Naive B cell (primary cell): ENCODE measurements at regions not wholly inside any gene's neighbourhood (a gene's known extent, or its start where the extent isn't known, plus 50 kb on each side); places are given as distances from the start of the nearest gene placed in this dataset.

Experiments used
- ATAC-seq, 2 donors: fragments of 150-1000 bp; cut with Tn5 transposase; 2 replicates each; pipeline ENCODE4 v1.10.0; 2021; ENCODE audit warnings: low read depth in 2 of 2, mild to moderate bottlenecking in 2 of 2, moderate library complexity in 2 of 2
- DNase-seq: peaks from one replicate; pipeline ENCODE4 v3.0.0; 2022
- H3K27ac Mint-ChIP-seq, 6 donors: one replicate each; pipeline ENCODE4 v1.8.0; 2020 to 2022; ENCODE audit warnings: mild to moderate bottlenecking in 6 of 6, mixed read lengths in 6 of 6, moderate library complexity in 5 of 6, inconsistent platforms in 2 of 6
- H3K27me3 Mint-ChIP-seq, 3 donors: one replicate each; pipeline ENCODE4 v1.8.0; 2021 to 2022; ENCODE audit warnings: mixed read lengths in 3 of 3, mild to moderate bottlenecking in 1 of 3
- H3K36me3 Mint-ChIP-seq, 2 donors: one replicate each; pipeline ENCODE4 v1.8.0; 2020 to 2022; ENCODE audit warnings: mixed read lengths in 2 of 2, inconsistent platforms in 1 of 2, mild to moderate bottlenecking in 1 of 2
- H3K4me1 Mint-ChIP-seq, 3 donors: one replicate each; pipeline ENCODE4 v1.8.0; 2020 to 2022; ENCODE audit warnings: mixed read lengths in 3 of 3, inconsistent platforms in 1 of 3, mild to moderate bottlenecking in 1 of 3, moderate library complexity in 1 of 3
- H3K4me3 Mint-ChIP-seq, 8 donors: one replicate each; pipeline ENCODE4 v1.8.0; 2020 to 2022; ENCODE audit warnings: mild to moderate bottlenecking in 8 of 8, mixed read lengths in 8 of 8, moderate library complexity in 8 of 8, inconsistent platforms in 2 of 8
- H3K9me3 Mint-ChIP-seq, 7 donors: one replicate each; pipeline ENCODE4 v1.8.0; 2020 to 2022; ENCODE audit warnings: mixed read lengths in 7 of 7, mild to moderate bottlenecking in 5 of 7, inconsistent platforms in 2 of 7, moderate library complexity in 1 of 7

- Mint-ChIP-seq H3K4me1 (no peaks in the 10 kb centered on the region), H3K36me3 (no peaks in the 10 kb centered on the region), H3K9me3 (peaks cover 4 to 28% (median 11%) of the 10 kb centered on the region in 7 donors), H3K27ac (peak overlapping the region in 1 of 6 donors; percentile 47), H3K4me3 (no peak overlapping the region), H3K27me3 (no peaks in the 10 kb centered on the region)
- DNase-seq (no peak), ATAC-seq (no peak)
These were observed 339.0 kb downstream of the GABRB3 start for GRCh38 chr15:26433818-26434217.

- ATAC-seq (no peak), DNase-seq (no peak)
- H3K4me3 Mint-ChIP-seq = no peak overlapping the region
- no peaks in the 10 kb centered on the region for H3K36me3 Mint-ChIP-seq
- peaks cover 4 to 28% (median 11%) of the 10 kb centered on the region in 7 donors for H3K9me3 Mint-ChIP-seq
- no peaks in the 10 kb centered on the region for H3K4me1 Mint-ChIP-seq
- H3K27me3 Mint-ChIP-seq = no peaks in the 10 kb centered on the region
- peak overlapping the region in 1 of 6 donors; percentile 17 for H3K27ac Mint-ChIP-seq
These were observed 339.8 kb downstream of the GABRB3 start for GRCh38 chr15:26433060-26433459.

GRCh38 chr15:26421065-26421464 is 351.8 kb downstream of the GABRB3 start:
- Mint-ChIP-seq H3K9me3 (peaks cover under 1 to 21% (median 3%) of the 10 kb centered on the region in 7 donors), H3K4me1 (no peaks in the 10 kb centered on the region), H3K36me3 (no peaks in the 10 kb centered on the region), H3K27me3 (no peaks in the 10 kb centered on the region), H3K27ac (no peak overlapping the region), H3K4me3 (no peak overlapping the region)
- no peak for ATAC-seq
- DNase-seq = no peak

GRCh38 chr15:26395624-26396023 is 377.2 kb downstream of the GABRB3 start:
- Mint-ChIP-seq H3K4me1 (no peaks in the 10 kb centered on the region), H3K27me3 (no peaks in the 10 kb centered on the region), H3K9me3 (peaks cover 0 to 13% (median 8%) of the 10 kb centered on the region in 7 donors), H3K27ac (no peak overlapping the region), H3K36me3 (no peaks in the 10 kb centered on the region), H3K4me3 (no peak overlapping the region)
- DNase-seq (no peak), ATAC-seq (no peak)

- H3K4me3 Mint-ChIP-seq = no peak overlapping the region
- H3K27me3 Mint-ChIP-seq = no peaks in the 10 kb centered on the region
- no peak overlapping the region for H3K27ac Mint-ChIP-seq
- DNase-seq = no peak
- no peak for ATAC-seq
- no peaks in the 10 kb centered on the region for H3K36me3 Mint-ChIP-seq
- no peaks in the 10 kb centered on the region for H3K4me1 Mint-ChIP-seq
- peaks cover 0 to 13% (median 8%) of the 10 kb centered on the region in 7 donors for H3K9me3 Mint-ChIP-seq
These were observed 378.1 kb downstream of the GABRB3 start for GRCh38 chr15:26394801-26395200.

DNA sequence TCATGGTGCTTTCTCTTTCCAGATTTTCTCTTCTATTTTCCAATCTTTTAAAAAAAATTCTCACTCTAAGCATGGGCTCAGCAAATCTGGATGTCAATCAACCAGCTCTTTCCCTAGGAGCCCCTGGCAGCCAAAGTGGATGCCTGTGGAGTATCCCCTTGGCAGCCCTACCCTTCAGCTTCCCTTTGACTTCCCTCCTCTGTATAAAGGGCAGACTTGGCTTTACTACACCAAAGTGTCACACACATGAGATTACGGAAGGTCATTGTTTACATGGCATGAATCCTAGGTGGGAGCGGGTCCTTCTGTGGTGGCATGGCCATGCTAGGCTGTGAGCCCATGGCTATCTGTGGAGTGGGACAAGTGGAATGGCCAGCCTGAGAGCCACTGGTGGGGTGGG is 379.9 kb downstream of the GABRB3 start:
- DNase-seq = no peak

GRCh38 chr15:26391567-26392194 is 381.2 kb downstream of the GABRB3 start:
- DNase-seq (no peak), ATAC-seq (no peak)
- Mint-ChIP-seq H3K27me3 (peaks cover 0 to 7% (median 0%) of the 10 kb centered on the region in 3 donors), H3K27ac (no peak overlapping the region), H3K4me1 (no peaks in the 10 kb centered on the region), H3K4me3 (no peak overlapping the region), H3K9me3 (peaks cover 1 to 20% (median 14%) of the 10 kb centered on the region in 7 donors), H3K36me3 (no peaks in the 10 kb centered on the region)

More for the DNA sequence above, 379.9 kb downstream of the GABRB3 start:
- no peak for ATAC-seq
- Mint-ChIP-seq H3K27ac (no peak overlapping the region), H3K27me3 (peaks cover 0 to 7% (median 0%) of the 10 kb centered on the region in 3 donors), H3K9me3 (peaks cover 0 to 17% (median 9%) of the 10 kb centered on the region in 7 donors), H3K4me3 (peak overlapping the region in 1 of 8 donors; percentile 72), H3K36me3 (no peaks in the 10 kb centered on the region), H3K4me1 (no peaks in the 10 kb centered on the region)

DNA sequence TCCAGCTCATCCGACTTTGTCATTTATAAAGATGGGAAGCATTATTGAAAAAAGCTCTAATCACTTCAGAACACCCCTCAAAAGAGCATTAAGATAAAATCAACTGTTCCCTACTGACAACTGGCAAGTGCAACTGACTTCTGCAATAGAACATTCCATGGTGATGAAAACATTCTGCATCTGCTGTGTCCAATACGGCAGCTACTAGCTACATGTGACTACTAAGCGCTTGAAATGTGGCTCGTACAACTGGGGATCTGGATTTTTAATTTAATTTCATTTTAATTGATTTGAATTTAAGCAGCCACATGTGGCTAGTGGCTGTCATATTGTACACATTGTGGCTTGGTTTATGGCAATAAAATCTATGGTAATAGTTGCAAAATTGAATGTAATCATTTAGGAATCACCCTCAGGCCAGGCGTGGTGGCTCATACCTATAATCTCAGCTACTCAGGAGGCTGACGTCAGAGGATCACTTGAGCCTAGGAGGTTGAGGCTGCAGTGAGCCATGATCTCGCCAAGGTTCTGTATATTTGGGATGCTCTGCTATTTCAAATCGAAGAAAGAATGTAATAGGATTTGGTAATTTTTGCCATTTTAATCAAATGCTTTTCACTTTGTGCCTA is 390.3 kb downstream of the GABRB3 start:
- H3K9me3 Mint-ChIP-seq = peaks cover 15 to 20% (median 16%) of the 10 kb centered on the region in 7 donors
- ATAC-seq (no peak), DNase-seq (no peak)
- H3K4me1 Mint-ChIP-seq = no peaks in the 10 kb centered on the region
- H3K36me3 Mint-ChIP-seq = peaks cover 0 to 12% of the 10 kb centered on the region in 2 donors
- no peaks in the 10 kb centered on the region for H3K27me3 Mint-ChIP-seq
- H3K4me3 Mint-ChIP-seq = no peak overlapping the region
- H3K27ac Mint-ChIP-seq = no peak overlapping the region

DNA sequence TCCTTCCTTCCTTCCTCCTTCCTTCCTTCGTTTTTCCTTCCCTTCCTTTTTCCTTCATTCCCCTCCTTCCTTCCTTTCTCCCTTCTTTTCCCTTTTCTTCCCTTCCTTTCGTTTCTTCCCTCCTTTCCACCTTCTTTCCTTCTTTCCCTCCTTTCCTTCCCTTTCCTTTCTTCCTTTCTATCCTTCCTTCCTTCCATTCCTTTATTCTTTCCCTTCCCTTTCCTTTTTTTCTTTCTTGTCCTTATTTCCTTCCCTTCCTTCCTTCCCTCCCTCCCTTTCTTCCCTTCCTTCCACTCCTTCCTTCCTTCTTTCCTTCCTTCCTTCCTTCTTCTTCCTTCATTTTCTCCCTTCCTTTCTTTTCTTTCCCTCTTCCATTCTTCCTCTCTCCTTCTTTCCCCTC is 394.6 kb downstream of the GABRB3 start:
- DNase-seq (no peak), ATAC-seq (no peak)
- H3K4me3 Mint-ChIP-seq = peak overlapping the region in 1 of 8 donors; percentile 25
- peaks cover 20 to 32% (median 26%) of the 10 kb centered on the region in 7 donors for H3K9me3 Mint-ChIP-seq
- no peaks in the 10 kb centered on the region for H3K4me1 Mint-ChIP-seq
- no peaks in the 10 kb centered on the region for H3K27me3 Mint-ChIP-seq
- no peak overlapping the region for H3K27ac Mint-ChIP-seq
- H3K36me3 Mint-ChIP-seq = peaks cover 0 to 12% of the 10 kb centered on the region in 2 donors

- no peak for DNase-seq
- Mint-ChIP-seq H3K36me3 (peaks cover 0 to 12% of the 10 kb centered on the region in 2 donors), H3K27ac (no peak overlapping the region), H3K4me1 (no peaks in the 10 kb centered on the region), H3K4me3 (no peak overlapping the region), H3K27me3 (no peaks in the 10 kb centered on the region), H3K9me3 (peaks cover 18 to 32% (median 22%) of the 10 kb centered on the region in 7 donors)
- ATAC-seq = no peak
These were observed 396.6 kb downstream of the GABRB3 start for GRCh38 chr15:26376243-26376642.

GRCh38 chr15:26374806-26375205 is 398.1 kb downstream of the GABRB3 start:
- peaks cover 0 to 12% of the 10 kb centered on the region in 2 donors for H3K36me3 Mint-ChIP-seq
- peaks cover 19 to 37% (median 27%) of the 10 kb centered on the region in 7 donors for H3K9me3 Mint-ChIP-seq
- H3K27me3 Mint-ChIP-seq = peaks cover 0 to 4% (median 0%) of the 10 kb centered on the region in 3 donors
- H3K4me1 Mint-ChIP-seq = no peaks in the 10 kb centered on the region
- DNase-seq (no peak), ATAC-seq (no peak)
- H3K27ac Mint-ChIP-seq = no peak overlapping the region
- no peak overlapping the region for H3K4me3 Mint-ChIP-seq

DNA sequence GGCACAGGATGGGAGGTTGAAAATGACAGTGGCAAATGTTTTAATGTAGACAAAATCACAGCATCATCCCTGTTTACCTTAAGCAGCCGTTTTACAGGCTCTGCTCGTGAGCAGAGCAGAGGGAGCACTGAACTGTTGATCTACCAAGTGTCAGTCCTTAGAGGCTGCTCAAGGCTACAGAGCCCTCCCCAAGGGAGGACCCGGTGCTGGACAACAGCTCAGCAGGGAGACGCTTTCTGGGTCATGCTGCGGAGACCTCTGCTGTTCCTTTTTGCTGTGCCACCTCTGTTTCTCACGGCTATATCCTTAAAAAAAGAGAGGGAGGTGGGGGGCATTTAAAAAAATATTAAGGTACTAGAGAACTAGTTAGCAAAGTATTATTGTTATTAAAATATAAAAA is 400.2 kb downstream of the GABRB3 start:
- H3K27me3 Mint-ChIP-seq = peaks cover 0 to 4% (median 0%) of the 10 kb centered on the region in 3 donors
- no peak overlapping the region for H3K4me3 Mint-ChIP-seq
- H3K27ac Mint-ChIP-seq = no peak overlapping the region
- ATAC-seq (no peak), DNase-seq (no peak)
- no peaks in the 10 kb centered on the region for H3K36me3 Mint-ChIP-seq
- no peaks in the 10 kb centered on the region for H3K4me1 Mint-ChIP-seq
- peaks cover 9 to 37% (median 19%) of the 10 kb centered on the region in 7 donors for H3K9me3 Mint-ChIP-seq

- Mint-ChIP-seq H3K9me3 (peaks cover 0 to 18% (median 5%) of the 10 kb centered on the region in 7 donors), H3K4me1 (no peaks in the 10 kb centered on the region), H3K27me3 (no peaks in the 10 kb centered on the region), H3K36me3 (no peaks in the 10 kb centered on the region), H3K4me3 (no peak overlapping the region), H3K27ac (peak overlapping the region in 1 of 6 donors; percentile 52)
- ATAC-seq (no peak), DNase-seq (no peak)
These were observed 407.8 kb downstream of the GABRB3 start for GRCh38 chr15:26365077-26365476.

GRCh38 chr15:26359855-26360254 is 413.0 kb downstream of the GABRB3 start:
- Mint-ChIP-seq H3K27ac (no peak overlapping the region), H3K4me1 (no peaks in the 10 kb centered on the region), H3K27me3 (no peaks in the 10 kb centered on the region), H3K9me3 (peaks cover 0 to 14% (median 5%) of the 10 kb centered on the region in 7 donors), H3K4me3 (no peak overlapping the region), H3K36me3 (no peaks in the 10 kb centered on the region)
- DNase-seq = no peak
- ATAC-seq = no peak
